ENCODE measurements at regions not wholly inside any gene's neighbourhood (a gene's known extent, or its start where the extent isn't known, plus 50 kb on each side); places are given as distances from the start of the nearest gene placed in this dataset.

GRCh38 chr9:107886826-107887225 is 397.3 kb upstream of the KLF4 start:
- DNase-seq = no peak
- Histone ChIP-seq H3K9ac (ENCODE audit: low read length) (no peak overlapping the region), H4K8ac (ENCODE audit: low read depth, low read length) (no peak overlapping the region), H2AK5ac (ENCODE audit: low read length) (no peak overlapping the region), H2BK5ac (ENCODE audit: low read depth, low read length, poor library complexity) (no peak overlapping the region), H2BK12ac (ENCODE audit: low read length) (no peak overlapping the region), H3K27ac (ENCODE audit: low read depth, low read length) (no peak overlapping the region), H3K27me3 (ENCODE audit: insufficient read depth, low read length) (no peaks in the 10 kb centered on the region), H2AFZ (ENCODE audit: insufficient read depth, low read length, poor library complexity) (no peak overlapping the region), H3K23ac (ENCODE audit: low read length) (no peak overlapping the region), H3K14ac (ENCODE audit: low read length) (no peak overlapping the region), H3K79me1 (ENCODE audit: low read length) (no peaks in the 10 kb centered on the region), H3K4me1 (ENCODE audit: control insufficient read depth in 1 of 2, insufficient read depth in 2 of 2, low read length in 2 of 2) (no peaks in the 10 kb centered on the region), H4K12ac (ENCODE audit: low read depth, low read length) (no peak overlapping the region), H2BK120ac (ENCODE audit: insufficient read depth, low read length, poor library complexity) (no peak overlapping the region), H4K91ac (ENCODE audit: low read depth, low read length) (no peak overlapping the region), H3K36me3 (ENCODE audit: control insufficient read depth in 1 of 2, insufficient read depth in 2 of 2, low read length in 2 of 2) (no peaks in the 10 kb centered on the region), H3K9me3 (ENCODE audit: insufficient read depth, low read depth, low read length) (no peaks in the 10 kb centered on the region), H3K79me2 (ENCODE audit: control insufficient read depth, insufficient read depth, low read length, poor library complexity) (no peaks in the 10 kb centered on the region), H3K4ac (ENCODE audit: low read depth, low read length) (no peak overlapping the region), H3K18ac (ENCODE audit: low read length) (no peak overlapping the region), H3K4me2 (ENCODE audit: low read length) (no peak overlapping the region), H3K4me3 (ENCODE audit: low read depth, low read length) (no peak overlapping the region)

- no peak overlapping the region for H4K12ac ChIP-seq (ENCODE audit: low read depth, low read length)
- no peak overlapping the region for H3K4ac ChIP-seq (ENCODE audit: low read depth, low read length)
- H3K23ac ChIP-seq (ENCODE audit: low read length) = no peak overlapping the region
- no peak overlapping the region for H3K4me3 ChIP-seq (ENCODE audit: low read depth, low read length)
- no peak overlapping the region for H2BK5ac ChIP-seq (ENCODE audit: low read depth, low read length, poor library complexity)
- no peak overlapping the region for H2BK12ac ChIP-seq (ENCODE audit: low read length)
- H3K18ac ChIP-seq (ENCODE audit: low read length) = no peak overlapping the region
- H4K8ac ChIP-seq (ENCODE audit: low read depth, low read length) = no peak overlapping the region
- H3K14ac ChIP-seq (ENCODE audit: low read length) = no peak overlapping the region
- no peak overlapping the region for H2AFZ ChIP-seq (ENCODE audit: insufficient read depth, low read length, poor library complexity)
- peak in 1 of 2 donors; percentile 22 for DNase-seq
- WGBS (ENCODE audit: extremely low coverage, insufficient coverage, insufficient read length) = no CpG with 5 or more reads among the region's 4 CpGs
- H3K4me2 ChIP-seq (ENCODE audit: low read length) = no peak overlapping the region
- H3K79me1 ChIP-seq (ENCODE audit: low read length) = no peaks in the 10 kb centered on the region
- H3K9ac ChIP-seq (ENCODE audit: low read length) = no peak overlapping the region
- no peaks in the 10 kb centered on the region for H3K36me3 ChIP-seq (ENCODE audit: control insufficient read depth in 1 of 2, insufficient read depth in 2 of 2, low read length in 2 of 2)
- H3K4me1 ChIP-seq (ENCODE audit: control insufficient read depth in 1 of 2, insufficient read depth in 2 of 2, low read length in 2 of 2) = no peaks in the 10 kb centered on the region
- H2BK120ac ChIP-seq (ENCODE audit: insufficient read depth, low read length, poor library complexity) = no peak overlapping the region
- H3K79me2 ChIP-seq (ENCODE audit: control insufficient read depth, insufficient read depth, low read length, poor library complexity) = no peaks in the 10 kb centered on the region
- H2AK5ac ChIP-seq (ENCODE audit: low read length) = no peak overlapping the region
- H3K27ac ChIP-seq (ENCODE audit: low read depth, low read length) = no peak overlapping the region
- no peak overlapping the region for H4K91ac ChIP-seq (ENCODE audit: low read depth, low read length)
- no peaks in the 10 kb centered on the region for H3K27me3 ChIP-seq (ENCODE audit: insufficient read depth, low read length)
- H3K9me3 ChIP-seq (ENCODE audit: insufficient read depth, low read depth, low read length) = no peaks in the 10 kb centered on the region
Measured at GRCh38 chr9:107883496-107884124, 394.0 kb upstream of the KLF4 start.

- no peak for DNase-seq
- Histone ChIP-seq H3K4ac (ENCODE audit: low read depth, low read length) (no peak overlapping the region), H3K9ac (ENCODE audit: low read length) (no peak overlapping the region), H3K9me3 (ENCODE audit: insufficient read depth, low read depth, low read length) (no peaks in the 10 kb centered on the region), H3K14ac (ENCODE audit: low read length) (no peak overlapping the region), H3K79me2 (ENCODE audit: control insufficient read depth, insufficient read depth, low read length, poor library complexity) (no peaks in the 10 kb centered on the region), H4K12ac (ENCODE audit: low read depth, low read length) (no peak overlapping the region), H3K4me1 (ENCODE audit: control insufficient read depth in 1 of 2, insufficient read depth in 2 of 2, low read length in 2 of 2) (no peaks in the 10 kb centered on the region), H4K91ac (ENCODE audit: low read depth, low read length) (no peak overlapping the region), H3K27ac (ENCODE audit: low read depth, low read length) (no peak overlapping the region), H3K4me2 (ENCODE audit: low read length) (no peak overlapping the region), H3K36me3 (ENCODE audit: control insufficient read depth in 1 of 2, insufficient read depth in 2 of 2, low read length in 2 of 2) (no peaks in the 10 kb centered on the region), H3K18ac (ENCODE audit: low read length) (no peak overlapping the region), H2BK12ac (ENCODE audit: low read length) (no peak overlapping the region), H4K8ac (ENCODE audit: low read depth, low read length) (no peak overlapping the region), H2BK5ac (ENCODE audit: low read depth, low read length, poor library complexity) (no peak overlapping the region), H2AFZ (ENCODE audit: insufficient read depth, low read length, poor library complexity) (no peak overlapping the region), H3K4me3 (ENCODE audit: low read depth, low read length) (no peak overlapping the region), H2BK120ac (ENCODE audit: insufficient read depth, low read length, poor library complexity) (no peak overlapping the region), H3K23ac (ENCODE audit: low read length) (no peak overlapping the region), H3K27me3 (ENCODE audit: insufficient read depth, low read length) (no peaks in the 10 kb centered on the region), H3K79me1 (ENCODE audit: low read length) (no peaks in the 10 kb centered on the region), H2AK5ac (ENCODE audit: low read length) (no peak overlapping the region)
- no CpG with 5 or more reads among the region's 2 CpGs for WGBS (ENCODE audit: extremely low coverage, insufficient coverage, insufficient read length)
Measured at GRCh38 chr9:107881626-107882300, 392.2 kb upstream of the KLF4 start.

- H3K27ac ChIP-seq (ENCODE audit: low read depth, low read length) = no peak overlapping the region
- H2AK5ac ChIP-seq (ENCODE audit: low read length) = no peak overlapping the region
- no peaks in the 10 kb centered on the region for H3K79me2 ChIP-seq (ENCODE audit: control insufficient read depth, insufficient read depth, low read length, poor library complexity)
- no peaks in the 10 kb centered on the region for H3K9me3 ChIP-seq (ENCODE audit: insufficient read depth, low read depth, low read length)
- H2AFZ ChIP-seq (ENCODE audit: insufficient read depth, low read length, poor library complexity) = no peak overlapping the region
- H3K23ac ChIP-seq (ENCODE audit: low read length) = no peak overlapping the region
- H3K27me3 ChIP-seq (ENCODE audit: insufficient read depth, low read length) = no peaks in the 10 kb centered on the region
- H3K14ac ChIP-seq (ENCODE audit: low read length) = no peak overlapping the region
- H3K4me2 ChIP-seq (ENCODE audit: low read length) = no peak overlapping the region
- no peak overlapping the region for H2BK12ac ChIP-seq (ENCODE audit: low read length)
- no peak overlapping the region for H3K9ac ChIP-seq (ENCODE audit: low read length)
- H4K12ac ChIP-seq (ENCODE audit: low read depth, low read length) = no peak overlapping the region
- no CpG with 5 or more reads among the region's 2 CpGs for WGBS (ENCODE audit: extremely low coverage, insufficient coverage, insufficient read length)
- no peak overlapping the region for H4K8ac ChIP-seq (ENCODE audit: low read depth, low read length)
- no peak overlapping the region for H3K18ac ChIP-seq (ENCODE audit: low read length)
- DNase-seq = no peak
- H3K36me3 ChIP-seq (ENCODE audit: control insufficient read depth in 1 of 2, insufficient read depth in 2 of 2, low read length in 2 of 2) = no peaks in the 10 kb centered on the region
- no peaks in the 10 kb centered on the region for H3K79me1 ChIP-seq (ENCODE audit: low read length)
- no peak overlapping the region for H2BK5ac ChIP-seq (ENCODE audit: low read depth, low read length, poor library complexity)
- H3K4me1 ChIP-seq (ENCODE audit: control insufficient read depth in 1 of 2, insufficient read depth in 2 of 2, low read length in 2 of 2) = no peaks in the 10 kb centered on the region
- no peak overlapping the region for H3K4me3 ChIP-seq (ENCODE audit: low read depth, low read length)
- H3K4ac ChIP-seq (ENCODE audit: low read depth, low read length) = no peak overlapping the region
- H4K91ac ChIP-seq (ENCODE audit: low read depth, low read length) = no peak overlapping the region
- H2BK120ac ChIP-seq (ENCODE audit: insufficient read depth, low read length, poor library complexity) = no peak overlapping the region
Measured at GRCh38 chr9:107878462-107878861, 388.9 kb upstream of the KLF4 start.
